BJ (cell line): ENCODE measurements at regions not wholly inside any gene's neighbourhood (a gene's known extent, or its start where the extent isn't known, plus 50 kb on each side); places are given as distances from the start of the nearest gene placed in this dataset.
"Not testable (repeated sequence)": the region's sequence is repeated elsewhere in the genome, so short reads cannot be mapped to it uniquely, and the experiment has no call there.

Experiments
- CTCF ChIA-PET: fragments of 350-600 bp; formaldehyde crosslinking; extraction: SDS; loops from one replicate; lab custom pipeline; 2021; ENCODE audit warnings: antibody characterized with exemption, inconsistent platforms; lab: Yijun Ruan, JAX
- POLR2A ChIA-PET: fragments of 300-600 bp; sonication (Branson Sonifier 250); formaldehyde crosslinking; extraction: SDS; loops from one replicate; lab custom pipeline; 2021; ENCODE audit warnings: antibody characterized with exemption; lab: Charles Lee
- DNase-seq: peaks from one replicate; pipeline ENCODE4 v3.0.0-alpha.2; 2011; ENCODE audit warnings: low read depth
- H3K27me3 ChIP-seq: 2 replicates; pipeline ENCODE4 v1.6.0; 2011; ENCODE audit warnings: low read length; ENCODE audit not compliant: control insufficient read depth, insufficient read depth
- H3K36me3 ChIP-seq: 2 replicates; pipeline ENCODE4 v1.5.1; 2011; ENCODE audit warnings: low read length; ENCODE audit not compliant: control insufficient read depth, insufficient read depth
- H3K4me3 ChIP-seq: 2 replicates; pipeline ENCODE4 v1.5.1; 2011; ENCODE audit warnings: low read depth, mild to moderate bottlenecking, control low read depth, low read length
- CTCF ChIP-seq: IDR thresholded peaks from 2 replicates; pipeline ENCODE4 v1.5.1; 2011; ENCODE audit warnings: low read depth, mild to moderate bottlenecking, control low read depth, inconsistent platforms, low read length, moderate library complexity; ENCODE audit not compliant: insufficient read depth

- CTCF ChIA-PET = no interaction called here
Observed at GRCh38 chr13:84088996-84089395, 206.7 kb upstream of the SLITRK1 start.

GRCh38 chr13:84086847-84087162 lies 204.5 kb upstream of the SLITRK1 start:
- Histone ChIP-seq H3K4me3 (no peak overlapping the region), H3K36me3 (no peaks in the 10 kb centered on the region), H3K27me3 (no peaks in the 10 kb centered on the region)
- ChIA-PET CTCF (no interaction called here), POLR2A (no interaction called here)
- no peak for TF ChIP-seq CTCF
- DNase-seq = no peak

More at GRCh38 chr13:84088996-84089395, 206.7 kb upstream of the SLITRK1 start:
- Histone ChIP-seq H3K4me3 (no peak overlapping the region), H3K27me3 (no peaks in the 10 kb centered on the region), H3K36me3 (no peaks in the 10 kb centered on the region)
- TF ChIP-seq CTCF = no peak
- POLR2A ChIA-PET = no interaction called here
- DNase-seq = no peak

- H3K4me3 ChIP-seq, DNase-seq, CTCF ChIA-PET, H3K27me3 ChIP-seq, H3K36me3 ChIP-seq, POLR2A ChIA-PET: not testable (repeated sequence)
Observed at GRCh38 chr13:84086098-84086846, 204.0 kb upstream of the SLITRK1 start.

- no peak for DNase-seq
- Histone ChIP-seq H3K27me3 (no peaks in the 10 kb centered on the region), H3K4me3 (no peak overlapping the region), H3K36me3 (no peaks in the 10 kb centered on the region)
- no peak for TF ChIP-seq CTCF
- POLR2A ChIA-PET = no interaction called here
- CTCF ChIA-PET = no interaction called here
Observed at GRCh38 chr13:84082462-84082861, 200.2 kb upstream of the SLITRK1 start.

- H3K36me3 ChIP-seq = no peaks in the 10 kb centered on the region
- ChIA-PET POLR2A (no interaction called here), CTCF (no interaction called here)
- no peaks in the 10 kb centered on the region for H3K27me3 ChIP-seq
- no peak for TF ChIP-seq CTCF
- no peak for DNase-seq
- no peak overlapping the region for H3K4me3 ChIP-seq
Observed at GRCh38 chr13:84080748-84081530, 198.7 kb upstream of the SLITRK1 start.
